HG02981 (cell line): ENCODE measurements at regions not wholly inside any gene's neighbourhood (a gene's known extent, or its start where the extent isn't known, plus 50 kb on each side); places are given as distances from the start of the nearest gene placed in this dataset.

Experiments
- ATAC-seq: cut with Tn5 transposase; IDR thresholded peaks from one replicate; pipeline ENCODE4 v1.9.1; 2021; ENCODE audit warnings: mild to moderate bottlenecking, moderate library complexity; ENCODE audit not compliant: unreplicated experiment

- no peak for ATAC-seq
These were observed 1008.8 kb downstream of the ADGRL3 start for GRCh38 chr4:62208921-62209320.

- no peak for ATAC-seq
These were observed 1004.0 kb downstream of the ADGRL3 start for GRCh38 chr4:62204136-62204535.

DNA sequence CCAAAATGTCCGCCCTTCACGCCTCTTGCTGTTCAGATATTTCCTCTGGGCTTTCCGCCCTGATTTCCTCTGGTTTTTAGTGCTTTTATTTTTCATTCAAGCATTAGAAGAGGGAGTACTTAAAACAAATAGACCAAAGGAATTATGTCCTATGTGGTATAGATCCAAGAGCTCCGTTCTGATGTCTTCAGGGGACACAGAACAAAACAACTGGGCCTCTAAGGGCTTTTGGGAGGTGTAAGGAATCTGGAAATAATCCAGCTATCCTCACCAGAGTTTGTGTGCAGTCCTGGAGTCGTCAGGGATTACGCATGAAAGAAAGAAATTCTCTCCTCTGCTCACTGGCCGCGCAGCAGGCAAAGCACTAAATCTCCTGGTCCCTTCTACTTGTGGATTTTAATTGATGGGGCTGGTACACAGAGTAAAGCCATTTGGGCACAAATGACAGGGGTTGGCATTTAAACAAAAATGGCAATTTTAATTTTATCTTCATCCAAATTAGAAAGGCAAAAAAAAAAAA is 999.2 kb downstream of the ADGRL3 start:
- no peak for ATAC-seq

DNA sequence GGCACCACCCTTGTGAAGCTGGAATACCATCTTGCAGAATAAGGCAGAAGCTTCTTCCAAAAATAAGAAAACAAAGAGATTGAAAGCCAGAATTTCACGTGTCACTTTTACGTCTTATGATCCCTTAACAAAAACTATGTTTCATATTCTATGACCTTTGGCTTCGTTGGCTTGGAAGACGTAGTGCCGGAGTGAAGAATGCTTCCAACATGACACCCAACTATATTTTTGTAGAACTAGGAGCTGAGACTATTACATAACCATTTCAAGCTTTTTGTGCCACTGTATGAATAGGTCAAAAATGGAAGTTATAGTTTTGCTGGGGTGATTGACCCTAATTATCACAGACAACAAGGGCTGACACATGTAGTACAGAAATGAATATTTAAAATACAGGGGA is 996.2 kb downstream of the ADGRL3 start:
- ATAC-seq = no peak

DNA sequence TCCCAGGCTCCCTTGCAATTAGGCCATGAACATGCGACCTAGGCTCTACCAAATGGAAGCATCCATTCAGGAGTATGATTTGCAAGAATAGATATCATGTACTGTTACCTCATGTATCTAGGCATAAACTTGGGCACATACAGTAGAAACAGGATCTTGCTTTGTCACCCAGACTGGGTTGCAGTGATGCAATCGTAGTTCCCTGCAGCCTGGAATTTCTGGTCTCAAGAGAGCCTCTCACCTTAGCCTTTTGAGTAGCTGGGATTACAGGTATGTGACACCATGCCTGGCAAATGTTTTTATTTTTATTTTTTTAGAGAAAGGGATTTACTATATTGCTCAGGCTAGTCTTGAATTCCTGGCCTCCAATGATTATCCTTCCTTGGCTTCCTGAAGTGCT is 994.2 kb downstream of the ADGRL3 start:
- no peak for ATAC-seq

GRCh38 chr4:62193761-62194160 is 993.6 kb downstream of the ADGRL3 start:
- ATAC-seq = no peak

DNA sequence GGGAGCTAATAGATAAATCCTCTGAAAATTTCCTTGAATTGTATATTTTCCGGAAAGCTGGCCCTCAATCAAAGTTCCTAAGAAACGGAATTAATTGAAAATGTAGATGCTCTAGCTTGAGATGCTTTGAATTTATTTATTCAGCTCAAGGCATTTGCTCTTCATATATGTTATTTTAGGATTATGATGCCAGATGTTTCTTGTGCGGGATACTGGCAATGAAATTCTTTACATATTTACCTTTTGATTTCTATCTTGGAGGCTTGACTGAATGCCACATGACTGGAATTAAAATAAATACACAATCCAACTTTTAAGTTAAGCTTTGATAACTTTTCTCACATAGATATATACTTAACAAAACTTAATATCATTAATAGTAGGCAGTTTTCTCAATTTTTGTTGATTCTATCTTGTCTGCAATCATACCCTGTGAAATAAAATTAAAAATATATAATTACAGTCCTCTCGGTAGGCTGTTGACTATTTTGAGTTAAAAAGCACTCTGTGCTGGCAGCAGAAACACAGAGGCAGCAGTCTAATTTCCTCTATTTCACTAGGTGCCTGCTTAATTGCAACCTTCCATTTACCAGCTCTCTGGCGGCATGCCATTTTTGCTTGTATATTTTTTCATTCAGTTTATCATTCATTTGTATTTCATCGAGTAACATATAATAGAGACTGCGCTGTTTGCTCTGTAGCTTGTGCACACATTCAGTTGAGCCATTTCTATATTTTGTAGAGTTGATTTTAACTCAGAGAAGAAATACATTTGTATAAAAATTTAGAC is 991.5 kb downstream of the ADGRL3 start:
- no peak for ATAC-seq

DNA sequence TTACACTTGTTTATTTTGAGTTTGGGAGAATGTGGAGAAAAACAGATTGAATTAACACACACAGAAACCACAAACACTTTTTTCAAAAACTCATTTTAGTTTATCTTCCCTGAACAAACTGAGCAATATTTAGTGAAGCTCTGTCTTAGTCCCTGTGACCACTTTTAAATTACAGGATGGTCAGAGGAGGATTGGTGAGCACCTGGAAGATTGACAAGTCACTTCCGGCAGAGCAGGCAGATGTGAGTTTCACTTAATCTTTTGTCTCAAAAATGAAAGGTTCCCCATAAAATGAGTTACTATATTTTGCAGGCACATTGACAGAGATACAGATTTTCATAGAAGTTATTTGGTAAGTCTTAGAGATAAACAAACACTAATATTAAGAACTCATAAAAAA is 970.1 kb downstream of the ADGRL3 start:
- ATAC-seq = no peak

GRCh38 chr4:62168681-62169080 is 968.6 kb downstream of the ADGRL3 start:
- no peak for ATAC-seq

GRCh38 chr4:62162606-62163005 is 962.5 kb downstream of the ADGRL3 start:
- ATAC-seq = no peak

DNA sequence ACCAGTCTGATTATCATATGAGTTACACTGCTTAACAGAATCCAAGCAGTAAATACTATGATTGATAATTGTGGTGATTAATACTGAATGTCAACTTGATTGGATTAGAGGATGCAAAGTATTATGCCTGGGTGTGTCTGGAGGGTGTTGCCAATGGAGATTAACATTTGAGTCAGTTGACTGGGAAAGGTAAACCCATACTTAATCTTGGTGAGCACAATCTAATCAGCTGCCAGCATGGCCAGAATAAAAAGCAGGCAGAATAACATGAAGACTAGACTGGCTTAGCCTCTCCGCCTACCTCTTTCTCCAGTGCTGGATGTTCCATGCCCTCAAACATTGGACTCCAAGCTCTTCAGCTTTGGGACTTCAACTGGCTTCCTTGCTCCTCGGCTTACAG is 961.3 kb downstream of the ADGRL3 start:
- ATAC-seq = no peak

- no peak for ATAC-seq
These were observed 959.8 kb downstream of the ADGRL3 start for GRCh38 chr4:62159876-62160275.

GRCh38 chr4:62159306-62159705 is 959.2 kb downstream of the ADGRL3 start:
- no peak for ATAC-seq

DNA sequence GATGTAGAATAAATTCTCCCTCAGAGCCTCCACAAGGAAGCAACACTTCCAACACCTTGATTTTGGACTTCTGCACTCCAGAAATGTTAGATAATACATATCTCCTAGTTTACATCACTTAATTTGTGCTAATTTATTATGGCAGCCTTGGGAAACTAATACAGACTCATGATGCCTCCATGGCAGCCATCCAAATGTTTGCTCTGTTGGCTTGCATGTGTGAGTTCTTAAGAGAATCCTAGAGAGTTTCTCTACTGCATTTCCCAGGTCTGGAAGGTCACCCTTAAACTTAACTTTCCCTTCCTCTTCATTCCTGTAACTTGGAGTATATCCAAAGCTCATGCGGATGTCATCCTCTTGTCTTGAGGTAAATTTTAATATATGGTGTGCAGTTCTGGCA is 956.1 kb downstream of the ADGRL3 start:
- ATAC-seq = no peak

GRCh38 chr4:62145276-62145675 is 945.1 kb downstream of the ADGRL3 start:
- ATAC-seq = no peak

DNA sequence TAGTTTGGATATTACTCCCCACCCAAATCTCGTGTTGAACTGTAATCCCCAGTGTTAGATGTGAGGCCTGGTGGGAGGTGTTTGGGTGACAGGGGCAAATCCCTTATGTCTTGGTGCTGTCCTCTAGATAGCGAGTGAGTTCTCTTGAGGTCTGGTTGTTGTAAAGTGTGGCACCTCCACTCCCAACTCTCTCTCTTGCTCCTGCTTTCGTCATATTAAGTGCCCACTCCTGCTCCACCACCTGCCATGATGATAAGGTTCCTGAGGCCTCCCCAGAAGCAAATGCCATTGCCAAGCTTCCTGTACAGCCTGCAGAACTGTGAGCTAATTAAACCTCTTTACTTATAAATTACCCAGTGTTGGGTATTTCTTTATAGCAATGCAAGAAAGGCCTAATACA is 944.3 kb downstream of the ADGRL3 start:
- ATAC-seq = no peak

GRCh38 chr4:62135565-62136156 is 935.5 kb downstream of the ADGRL3 start:
- ATAC-seq = no peak

DNA sequence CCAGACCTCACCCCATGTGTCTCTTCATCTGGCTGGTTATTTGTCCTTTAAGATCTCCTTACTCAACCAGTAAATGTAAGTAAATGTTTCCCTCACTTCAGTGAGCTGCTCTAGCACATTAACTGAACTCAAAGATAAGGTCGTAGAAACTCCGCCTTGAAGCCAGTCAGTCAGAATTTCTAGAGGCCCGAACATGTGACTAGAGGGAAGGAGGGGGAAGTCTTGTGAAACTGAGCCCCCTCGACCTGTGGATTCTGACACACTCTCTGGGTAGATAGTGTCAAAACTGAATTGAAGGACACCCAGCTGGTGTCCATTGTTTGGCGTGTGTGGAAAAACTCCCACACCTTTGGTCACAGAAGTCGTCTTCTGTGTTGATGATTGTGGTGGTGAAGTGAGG is 933.9 kb downstream of the ADGRL3 start:
- no peak for ATAC-seq

- no peak for ATAC-seq
These were observed 933.2 kb downstream of the ADGRL3 start for GRCh38 chr4:62133101-62133897.

DNA sequence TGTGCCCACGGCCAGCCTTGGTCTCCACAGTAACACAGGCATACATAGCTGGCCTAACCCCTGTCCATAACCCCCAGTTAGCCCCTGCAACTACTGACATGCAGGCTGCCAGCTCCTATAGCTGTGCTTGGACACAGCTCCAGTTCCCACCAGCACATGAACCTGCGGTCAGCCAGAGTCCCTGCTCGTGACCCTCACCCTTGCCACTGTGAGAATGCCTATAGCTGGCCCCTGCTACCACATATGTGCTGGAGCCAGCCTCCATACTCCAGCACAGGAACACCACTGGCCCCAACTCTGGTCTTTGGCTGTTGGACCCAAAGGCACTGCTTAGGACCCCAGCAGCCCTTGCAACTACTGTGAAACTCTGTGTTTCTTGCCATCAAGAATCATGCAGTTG is 930.9 kb downstream of the ADGRL3 start:
- no peak for ATAC-seq

DNA sequence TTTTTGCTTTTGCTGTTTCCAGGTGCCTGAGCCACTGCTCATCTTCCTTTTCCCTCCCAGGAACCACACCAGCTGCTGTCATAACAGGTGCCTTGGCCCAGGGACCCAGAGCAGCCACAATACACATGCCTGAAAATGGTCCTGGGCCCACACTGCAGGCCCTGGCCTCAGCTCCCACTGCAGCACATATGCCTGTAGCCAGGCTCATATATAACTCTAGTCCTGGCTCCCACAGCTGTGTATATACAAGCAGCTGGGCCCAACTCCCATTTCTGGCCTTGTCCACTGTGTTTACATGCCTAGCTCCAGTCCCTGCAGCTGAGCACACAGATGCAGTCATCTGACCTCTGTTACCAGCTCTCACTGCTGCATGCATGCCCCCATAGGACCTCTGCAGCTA is 930.5 kb downstream of the ADGRL3 start:
- no peak for ATAC-seq

GRCh38 chr4:62130230-62130629 is 930.1 kb downstream of the ADGRL3 start:
- ATAC-seq = no peak
